GM12872 (cell line): ENCODE measurements at regions not wholly inside any gene's neighbourhood (a gene's known extent, or its start where the extent isn't known, plus 50 kb on each side); places are given as distances from the start of the nearest gene placed in this dataset.

ENCODE experiments used
- TF ChIP-seq, protein P1 (sequence below): IDR thresholded peaks from 3 replicates; pipeline ENCODE4 v1.5.1; 2011; ENCODE audit warnings: low read depth, mild to moderate bottlenecking, low read length, moderate library complexity; ENCODE audit not compliant: insufficient read depth

DNA sequence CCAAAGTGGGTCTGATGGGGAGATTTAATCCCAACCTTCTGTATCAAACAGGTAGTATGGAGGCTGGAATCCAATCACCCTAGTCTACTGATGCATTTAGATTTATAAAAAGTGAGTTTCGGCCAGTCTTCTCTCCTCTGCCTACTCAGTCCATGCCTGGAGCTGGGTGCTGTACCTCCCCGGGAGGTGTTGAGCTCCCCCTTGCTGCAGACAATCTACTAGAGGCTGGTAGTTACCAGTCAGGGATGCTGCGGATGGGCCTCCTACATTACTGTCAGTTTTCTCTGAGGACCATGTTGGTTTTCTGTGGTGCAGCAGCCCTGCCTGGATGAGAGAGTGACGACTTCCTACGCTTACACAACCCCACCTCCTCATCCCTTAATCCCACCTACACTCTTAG lies 118.6 kb upstream of the CELF4 start:
- TF ChIP-seq, protein P1, sequence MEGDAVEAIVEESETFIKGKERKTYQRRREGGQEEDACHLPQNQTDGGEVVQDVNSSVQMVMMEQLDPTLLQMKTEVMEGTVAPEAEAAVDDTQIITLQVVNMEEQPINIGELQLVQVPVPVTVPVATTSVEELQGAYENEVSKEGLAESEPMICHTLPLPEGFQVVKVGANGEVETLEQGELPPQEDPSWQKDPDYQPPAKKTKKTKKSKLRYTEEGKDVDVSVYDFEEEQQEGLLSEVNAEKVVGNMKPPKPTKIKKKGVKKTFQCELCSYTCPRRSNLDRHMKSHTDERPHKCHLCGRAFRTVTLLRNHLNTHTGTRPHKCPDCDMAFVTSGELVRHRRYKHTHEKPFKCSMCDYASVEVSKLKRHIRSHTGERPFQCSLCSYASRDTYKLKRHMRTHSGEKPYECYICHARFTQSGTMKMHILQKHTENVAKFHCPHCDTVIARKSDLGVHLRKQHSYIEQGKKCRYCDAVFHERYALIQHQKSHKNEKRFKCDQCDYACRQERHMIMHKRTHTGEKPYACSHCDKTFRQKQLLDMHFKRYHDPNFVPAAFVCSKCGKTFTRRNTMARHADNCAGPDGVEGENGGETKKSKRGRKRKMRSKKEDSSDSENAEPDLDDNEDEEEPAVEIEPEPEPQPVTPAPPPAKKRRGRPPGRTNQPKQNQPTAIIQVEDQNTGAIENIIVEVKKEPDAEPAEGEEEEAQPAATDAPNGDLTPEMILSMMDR = no peak

DNA sequence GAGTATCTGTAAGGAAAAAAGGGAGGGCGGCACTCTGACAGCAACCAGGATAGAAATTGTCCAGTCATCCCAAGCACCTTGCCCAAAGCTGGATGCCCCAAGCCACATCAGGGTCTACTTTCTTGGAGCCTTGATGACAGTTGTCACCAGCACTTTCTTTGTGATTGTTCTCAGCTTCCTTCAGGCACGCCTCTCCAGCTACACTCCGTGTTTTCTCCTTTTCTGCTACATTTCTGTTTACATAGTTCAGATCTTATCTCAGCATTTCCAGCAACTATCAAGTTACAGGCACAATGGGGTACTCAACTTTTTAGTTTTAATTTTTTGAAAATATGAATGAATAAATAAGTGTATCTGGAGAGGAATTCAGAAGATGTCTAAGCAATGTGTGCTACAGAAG lies 115.3 kb upstream of the CELF4 start:
- TF ChIP-seq, protein P1 = no peak

DNA sequence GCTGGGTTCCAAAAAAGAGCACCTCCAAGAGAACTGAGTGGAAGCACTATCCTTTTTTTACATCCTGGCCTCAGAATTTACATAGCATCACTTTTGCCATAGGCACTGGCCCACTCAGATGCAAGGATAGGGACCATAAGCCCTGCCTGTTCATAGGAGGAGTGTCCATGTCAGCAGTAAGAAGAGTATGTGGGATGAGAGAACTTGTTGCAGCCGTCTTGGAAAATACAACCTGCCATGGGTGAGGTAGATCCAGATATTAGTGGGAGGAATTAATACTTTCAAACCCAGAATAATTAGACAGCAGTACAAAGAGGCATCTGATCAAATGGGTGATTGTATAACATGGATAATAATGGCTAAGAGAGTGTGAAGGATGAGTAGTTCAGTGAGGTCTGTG lies 110.7 kb upstream of the CELF4 start:
- TF ChIP-seq, protein P1 = no peak

DNA sequence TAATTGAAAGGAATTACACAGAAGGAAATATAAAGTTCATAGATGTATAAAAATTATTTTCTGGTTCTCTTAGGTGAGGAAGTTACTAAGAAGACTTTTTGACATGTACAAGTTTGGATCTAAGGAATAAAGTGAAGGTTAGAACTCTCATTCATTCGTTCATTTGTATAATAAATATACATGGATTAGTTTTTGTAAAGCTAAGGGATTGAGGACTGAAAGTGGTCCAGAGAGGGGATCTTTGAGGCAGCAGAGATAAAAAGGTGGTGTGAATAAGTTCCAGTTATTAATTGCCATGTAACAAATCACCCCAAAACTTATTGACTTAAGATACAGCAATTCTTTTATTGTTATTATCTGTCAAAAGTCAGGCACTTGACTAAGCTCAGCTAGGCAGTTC lies 110.1 kb upstream of the CELF4 start:
- TF ChIP-seq, protein P1 = no peak

DNA sequence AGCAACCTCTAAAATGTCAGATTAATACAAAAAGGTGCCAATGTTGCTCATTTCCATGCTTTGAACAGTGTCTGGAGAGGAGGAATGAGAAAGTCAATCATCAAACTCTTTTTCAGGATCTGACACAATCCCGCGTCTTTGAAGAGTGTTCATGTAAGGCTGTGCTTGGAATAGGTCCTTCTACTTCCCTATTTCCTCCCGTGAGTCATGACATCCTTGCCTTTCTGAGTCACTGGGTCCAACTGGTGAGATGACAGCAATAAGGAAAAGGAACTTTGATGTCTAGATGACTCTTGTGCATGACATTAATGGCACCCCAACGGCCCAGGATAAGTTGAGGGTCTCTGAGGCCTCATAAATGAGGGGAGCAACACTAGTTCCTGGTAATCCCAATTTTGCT lies 109.0 kb upstream of the CELF4 start:
- TF ChIP-seq, protein P1 = no peak

DNA sequence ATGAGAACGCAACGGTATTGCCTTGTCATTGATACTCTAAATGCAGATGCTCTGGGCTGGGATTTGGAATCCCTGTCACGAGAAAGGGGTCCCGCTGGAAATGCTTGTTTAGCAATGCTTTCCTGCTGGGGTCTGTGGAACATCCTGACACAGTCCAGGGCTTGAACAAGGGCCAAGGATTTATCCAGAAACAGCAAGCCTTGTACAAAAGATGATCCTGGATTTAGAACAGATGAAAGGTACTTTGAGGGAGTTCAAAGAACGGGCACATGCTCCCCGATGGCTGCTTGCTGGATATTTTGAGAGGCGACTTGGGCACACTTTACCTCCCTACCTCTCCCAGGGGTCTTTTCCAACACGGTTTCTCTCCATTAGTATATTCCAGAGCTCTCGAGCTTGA lies 108.1 kb upstream of the CELF4 start:
- TF ChIP-seq, protein P1 = no peak

DNA sequence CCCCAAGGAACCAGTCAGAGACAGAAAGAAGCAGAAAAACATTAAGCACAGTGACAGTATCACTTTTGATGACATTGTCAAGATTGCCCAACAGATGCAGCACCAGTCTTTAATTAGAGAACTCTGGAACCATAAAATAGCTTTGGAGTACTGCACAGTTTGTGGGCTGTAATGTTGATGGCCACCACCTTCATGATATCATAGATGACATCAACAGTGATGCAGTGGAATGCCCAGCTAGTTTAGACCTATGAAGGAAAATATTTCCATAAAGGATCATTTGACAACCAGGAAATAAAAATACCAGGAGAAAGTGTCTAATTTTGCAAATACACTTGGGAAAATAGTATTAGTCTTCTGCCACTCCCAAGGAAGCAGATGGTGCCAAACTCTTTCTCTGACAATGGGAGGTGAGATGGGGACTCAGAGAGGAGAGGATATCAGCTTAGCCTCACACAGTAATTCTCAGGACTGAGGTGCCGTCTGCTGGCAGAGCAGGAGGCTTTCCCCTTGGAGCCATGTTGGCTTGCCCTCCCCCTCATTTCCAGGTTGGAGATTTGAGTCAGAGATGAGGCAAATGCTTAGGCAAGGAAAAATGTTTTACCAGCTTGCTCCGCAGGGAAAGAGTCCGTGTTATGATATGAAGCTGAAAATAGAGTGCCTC lies 107.5 kb upstream of the CELF4 start:
- TF ChIP-seq, protein P1 = no peak

DNA sequence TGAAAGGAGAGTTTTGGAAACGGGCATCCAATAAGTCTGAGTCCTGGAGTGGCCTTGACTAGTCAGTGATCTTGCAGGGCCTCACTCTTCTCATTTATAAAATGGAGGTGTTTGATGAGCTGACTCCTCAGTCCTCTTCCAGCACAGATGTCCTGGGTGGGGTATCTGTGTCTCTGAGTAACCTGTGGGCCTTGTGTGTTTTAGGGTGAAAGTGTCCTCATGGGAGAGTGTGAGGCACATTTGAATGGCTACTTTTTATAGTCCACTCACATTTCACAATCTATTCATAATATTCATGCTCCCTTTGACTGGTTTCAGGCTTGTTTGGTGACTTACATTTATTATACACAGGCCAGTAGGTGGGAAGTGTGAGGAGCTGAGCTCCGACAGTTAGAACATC lies 106.4 kb upstream of the CELF4 start:
- TF ChIP-seq, protein P1 = no peak
